MM.1S (cell line): ENCODE measurements at regions not wholly inside any gene's neighbourhood (a gene's known extent, or its start where the extent isn't known, plus 50 kb on each side); places are given as distances from the start of the nearest gene placed in this dataset.

Source experiments
- DNase-seq: peaks from one replicate; pipeline ENCODE4 v3.0.0-alpha.2; 2015
- H2AFZ ChIP-seq: fragments of 300-600 bp; sonication (generic); 2 replicates; pipeline ENCODE4 v1.6.0; 2016; ENCODE audit warnings: antibody characterized with exemption, low read length
- H3F3A ChIP-seq: fragments of 300-600 bp; sonication (generic); 2 replicates; pipeline ENCODE4 v1.6.1; 2016; ENCODE audit warnings: mild to moderate bottlenecking, antibody characterized with exemption, low read length, moderate library complexity, mixed read lengths; ENCODE audit not compliant: insufficient read depth
- H3K27ac ChIP-seq: fragments of 300-600 bp; sonication (generic); 2 replicates; pipeline ENCODE4 v1.5.1; 2016; ENCODE audit warnings: mild to moderate bottlenecking, low read length
- H3K27me3 ChIP-seq: fragments of 300-600 bp; sonication (generic); replicated peaks from 2 replicates; pipeline ENCODE4 v1.6.0; 2016; ENCODE audit warnings: low read length; ENCODE audit not compliant: insufficient read depth
- H3K36me3 ChIP-seq: fragments of 300-600 bp; sonication (generic); replicated peaks from 2 replicates; pipeline ENCODE4 v1.6.1; 2016; ENCODE audit warnings: mild to moderate bottlenecking, low read length, mixed read lengths; ENCODE audit not compliant: insufficient read depth
- H3K4me1 ChIP-seq: fragments of 300-600 bp; sonication (generic); 2 replicates; pipeline ENCODE4 v1.6.1; 2016; ENCODE audit warnings: low read length, mixed read lengths
- H3K4me2 ChIP-seq: fragments of 300-600 bp; sonication (generic); 2 replicates; pipeline ENCODE4 v1.6.0; 2016; ENCODE audit warnings: low read depth, low read length
- H3K4me3 ChIP-seq: fragments of 300-600 bp; sonication (generic); 2 replicates; pipeline ENCODE4 v1.5.1; 2016; ENCODE audit warnings: low read length, mixed read lengths
- H3K79me2 ChIP-seq: fragments of 300-600 bp; sonication (generic); 2 replicates; pipeline ENCODE4 v1.6.1; 2016; ENCODE audit warnings: mixed run types, low read length, mixed read lengths
- H3K9ac ChIP-seq: fragments of 300-600 bp; sonication (generic); 2 replicates; pipeline ENCODE4 v1.6.1; 2016; ENCODE audit warnings: low read length, mixed read lengths
- H3K9me2 ChIP-seq: fragments of 300-600 bp; sonication (generic); replicated peaks from 2 replicates; pipeline ENCODE4 v1.6.1; 2016; ENCODE audit warnings: mild to moderate bottlenecking, low read length, mixed read lengths; ENCODE audit not compliant: insufficient read depth
- H3K9me3 ChIP-seq: fragments of 300-600 bp; sonication (generic); replicated peaks from 2 replicates; pipeline ENCODE4 v1.6.1; 2016; ENCODE audit warnings: mild to moderate bottlenecking, low read length, mixed read lengths; ENCODE audit not compliant: insufficient read depth
- H4K20me1 ChIP-seq: fragments of 300-600 bp; sonication (generic); 2 replicates; pipeline ENCODE4 v1.6.1; 2016; ENCODE audit warnings: mild to moderate bottlenecking, low read length, moderate library complexity, mixed read lengths; ENCODE audit not compliant: insufficient read depth
- CTCF ChIP-seq: fragments of 300-600 bp; sonication (generic); IDR thresholded peaks from 2 replicates; pipeline ENCODE4 v1.5.1; 2016; ENCODE audit warnings: antibody characterized with exemption, low read length, mixed read lengths
- EZH2 ChIP-seq: fragments of 300-600 bp; sonication (generic); optimal IDR thresholded peaks from 2 replicates; pipeline ENCODE3; 2017; ENCODE audit warnings: low read depth, mild to moderate bottlenecking, antibody characterized with exemption, low read length, mixed read lengths
- EZH2phosphoT487 ChIP-seq: fragments of 300-600 bp; sonication (generic); IDR thresholded peaks from 2 replicates; pipeline ENCODE4 v1.6.1; 2018; ENCODE audit warnings: antibody characterized with exemption, low read length

GRCh38 chr2:196268025-196268424, 96.6 kb upstream of the STK17B start:
- H2AFZ ChIP-seq = no peak overlapping the region
- no peak overlapping the region for H3K27ac ChIP-seq
- H3K9ac ChIP-seq = no peak overlapping the region
- peaks cover 16% of the 10 kb centered on the region for H3F3A ChIP-seq
- H3K36me3 ChIP-seq = no peaks in the 10 kb centered on the region
- TF ChIP-seq CTCF (no peak), EZH2phosphoT487 (no peak), EZH2 (no peak)
- no peaks in the 10 kb centered on the region for H3K9me3 ChIP-seq
- H4K20me1 ChIP-seq = no peaks in the 10 kb centered on the region
- no peak overlapping the region for H3K4me2 ChIP-seq
- H3K79me2 ChIP-seq = no peaks in the 10 kb centered on the region
- H3K27me3 ChIP-seq = no peaks in the 10 kb centered on the region
- DNase-seq = no peak
- H3K9me2 ChIP-seq = no peaks in the 10 kb centered on the region
- H3K4me1 ChIP-seq = peaks cover 28% of the 10 kb centered on the region
- H3K4me3 ChIP-seq = no peak overlapping the region

GRCh38 chr2:196268538-196269338, 97.4 kb upstream of the STK17B start:
- no peaks in the 10 kb centered on the region for H4K20me1 ChIP-seq
- no peaks in the 10 kb centered on the region for H3K9me3 ChIP-seq
- H3F3A ChIP-seq = peaks cover 10% of the 10 kb centered on the region
- H3K4me2 ChIP-seq = no peak overlapping the region
- no peak overlapping the region for H2AFZ ChIP-seq
- H3K9ac ChIP-seq = no peak overlapping the region
- H3K4me1 ChIP-seq = peaks cover 30% of the 10 kb centered on the region
- no peaks in the 10 kb centered on the region for H3K27me3 ChIP-seq
- no peaks in the 10 kb centered on the region for H3K79me2 ChIP-seq
- H3K27ac ChIP-seq = no peak overlapping the region
- no peak for DNase-seq
- H3K36me3 ChIP-seq = no peaks in the 10 kb centered on the region
- no peak overlapping the region for H3K4me3 ChIP-seq
- TF ChIP-seq EZH2 (no peak), CTCF (no peak), EZH2phosphoT487 (no peak)
- H3K9me2 ChIP-seq = no peaks in the 10 kb centered on the region

- H3K27me3 ChIP-seq = no peaks in the 10 kb centered on the region
- TF ChIP-seq EZH2phosphoT487 (no peak), EZH2 (no peak), CTCF (no peak)
- H3K4me2 ChIP-seq = no peak overlapping the region
- DNase-seq = no peak
- H3K9me2 ChIP-seq = no peaks in the 10 kb centered on the region
- H3K4me3 ChIP-seq = no peak overlapping the region
- H3K79me2 ChIP-seq = peaks cover 13% of the 10 kb centered on the region
- peaks cover 48% of the 10 kb centered on the region for H3K4me1 ChIP-seq
- no peaks in the 10 kb centered on the region for H3K9me3 ChIP-seq
- H4K20me1 ChIP-seq = no peaks in the 10 kb centered on the region
- H2AFZ ChIP-seq = no peak overlapping the region
- no peaks in the 10 kb centered on the region for H3K36me3 ChIP-seq
- H3K9ac ChIP-seq = no peak overlapping the region
- H3F3A ChIP-seq = peaks cover 33% of the 10 kb centered on the region
- no peak overlapping the region for H3K27ac ChIP-seq
Observed at GRCh38 chr2:196271795-196272194, 100.4 kb upstream of the STK17B start.
